Effector memory CD4-positive, alpha-beta T cell (primary cell): ENCODE measurements at regions not wholly inside any gene's neighbourhood (a gene's known extent, or its start where the extent isn't known, plus 50 kb on each side); places are given as distances from the start of the nearest gene placed in this dataset.

Experiments
- DNase-seq, 3 donors: peaks; one replicate each; pipeline ENCODE4 v3.0.0-alpha.2; 2020
- H3K27ac ChIP-seq: 2 replicates; pipeline ENCODE4 v1.7.0; 2013; ENCODE audit warnings: mild to moderate bottlenecking, low read length, moderate library complexity; ENCODE audit not compliant: insufficient read depth, poor library complexity, severe bottlenecking
- H3K27me3 ChIP-seq: replicated peaks from 2 replicates; pipeline ENCODE4 v1.7.0; 2013; ENCODE audit warnings: mild to moderate bottlenecking, low read length; ENCODE audit not compliant: insufficient read depth, control insufficient read depth, poor library complexity, severe bottlenecking
- H3K36me3 ChIP-seq: 2 replicates; pipeline ENCODE4 v1.7.0; 2013; ENCODE audit warnings: mild to moderate bottlenecking, low read length, moderate library complexity; ENCODE audit not compliant: control insufficient read depth, insufficient read depth
- H3K4me1 ChIP-seq: 2 replicates; pipeline ENCODE4 v1.7.0; 2013; ENCODE audit warnings: low read length, mild to moderate bottlenecking; ENCODE audit not compliant: control insufficient read depth, insufficient read depth, poor library complexity, severe bottlenecking
- H3K4me3 ChIP-seq: 2 replicates; pipeline ENCODE4 v1.7.0; 2013; ENCODE audit warnings: low read length, low read depth, mild to moderate bottlenecking; ENCODE audit not compliant: insufficient read depth, poor library complexity, severe bottlenecking
- H3K9me3 ChIP-seq: 2 replicates; pipeline ENCODE4 v1.7.0; 2013; ENCODE audit warnings: mild to moderate bottlenecking, low read length, moderate library complexity; ENCODE audit not compliant: control insufficient read depth

GRCh38 chr2:3099860-3100234 is 277.8 kb downstream of the EIPR1 start:
- DNase-seq = no peak
- H3K4me3 ChIP-seq = no peak overlapping the region
- no peak overlapping the region for H3K27ac ChIP-seq
- H3K9me3 ChIP-seq = no peaks in the 10 kb centered on the region
- H3K36me3 ChIP-seq = no peaks in the 10 kb centered on the region
- H3K27me3 ChIP-seq = no peaks in the 10 kb centered on the region
- no peaks in the 10 kb centered on the region for H3K4me1 ChIP-seq

- Histone ChIP-seq H3K4me1 (no peaks in the 10 kb centered on the region), H3K4me3 (no peak overlapping the region), H3K9me3 (no peaks in the 10 kb centered on the region), H3K27me3 (no peaks in the 10 kb centered on the region), H3K36me3 (no peaks in the 10 kb centered on the region), H3K27ac (no peak overlapping the region)
- no peak for DNase-seq
These were observed 278.3 kb downstream of the EIPR1 start for GRCh38 chr2:3099145-3099859.

GRCh38 chr2:3098231-3098630 is 279.4 kb downstream of the EIPR1 start:
- no peak overlapping the region for H3K4me3 ChIP-seq
- no peaks in the 10 kb centered on the region for H3K9me3 ChIP-seq
- no peaks in the 10 kb centered on the region for H3K4me1 ChIP-seq
- no peak overlapping the region for H3K27ac ChIP-seq
- H3K27me3 ChIP-seq = no peaks in the 10 kb centered on the region
- no peak for DNase-seq
- no peaks in the 10 kb centered on the region for H3K36me3 ChIP-seq

GRCh38 chr2:3097804-3098203 is 279.8 kb downstream of the EIPR1 start:
- H3K4me3 ChIP-seq = no peak overlapping the region
- no peaks in the 10 kb centered on the region for H3K9me3 ChIP-seq
- no peaks in the 10 kb centered on the region for H3K27me3 ChIP-seq
- no peak overlapping the region for H3K27ac ChIP-seq
- H3K36me3 ChIP-seq = no peaks in the 10 kb centered on the region
- no peaks in the 10 kb centered on the region for H3K4me1 ChIP-seq
- no peak for DNase-seq

GRCh38 chr2:3094999-3095958 is 282.3 kb downstream of the EIPR1 start:
- no peak for DNase-seq
- H3K27me3 ChIP-seq = no peaks in the 10 kb centered on the region
- no peak overlapping the region for H3K27ac ChIP-seq
- H3K9me3 ChIP-seq = no peaks in the 10 kb centered on the region
- H3K4me1 ChIP-seq = no peaks in the 10 kb centered on the region
- no peaks in the 10 kb centered on the region for H3K36me3 ChIP-seq
- H3K4me3 ChIP-seq = no peak overlapping the region

GRCh38 chr2:3094318-3094717 is 283.3 kb downstream of the EIPR1 start:
- Histone ChIP-seq H3K4me3 (no peak overlapping the region), H3K27ac (no peak overlapping the region), H3K36me3 (no peaks in the 10 kb centered on the region), H3K27me3 (no peaks in the 10 kb centered on the region), H3K9me3 (no peaks in the 10 kb centered on the region), H3K4me1 (no peaks in the 10 kb centered on the region)
- no peak for DNase-seq

- no peaks in the 10 kb centered on the region for H3K9me3 ChIP-seq
- no peak for DNase-seq
- H3K27me3 ChIP-seq = no peaks in the 10 kb centered on the region
- H3K36me3 ChIP-seq = no peaks in the 10 kb centered on the region
- no peak overlapping the region for H3K27ac ChIP-seq
- no peaks in the 10 kb centered on the region for H3K4me1 ChIP-seq
- no peak overlapping the region for H3K4me3 ChIP-seq
These were observed 285.9 kb downstream of the EIPR1 start for GRCh38 chr2:3091696-3092095.

- H3K4me1 ChIP-seq = no peaks in the 10 kb centered on the region
- H3K36me3 ChIP-seq = no peaks in the 10 kb centered on the region
- no peaks in the 10 kb centered on the region for H3K27me3 ChIP-seq
These were observed 294.9 kb downstream of the EIPR1 start for GRCh38 chr2:3082705-3083104.

GRCh38 chr2:3079959-3080948 is 297.4 kb downstream of the EIPR1 start:
- H3K9me3 ChIP-seq = no peaks in the 10 kb centered on the region
- H3K27ac ChIP-seq = no peak overlapping the region
- no peaks in the 10 kb centered on the region for H3K36me3 ChIP-seq
- no peaks in the 10 kb centered on the region for H3K4me1 ChIP-seq
- no peak overlapping the region for H3K4me3 ChIP-seq
- H3K27me3 ChIP-seq = no peaks in the 10 kb centered on the region
- DNase-seq = no peak

More at GRCh38 chr2:3082705-3083104, 294.9 kb downstream of the EIPR1 start:
- Histone ChIP-seq H3K4me3 (no peak overlapping the region), H3K27ac (no peak overlapping the region), H3K9me3 (no peaks in the 10 kb centered on the region)
- DNase-seq = no peak
